GM18508 (cell line): ENCODE measurements at regions not wholly inside any gene's neighbourhood (a gene's known extent, or its start where the extent isn't known, plus 50 kb on each side); places are given as distances from the start of the nearest gene placed in this dataset.
"Not testable (repeated sequence)": the region's sequence is repeated elsewhere in the genome, so short reads cannot be mapped to it uniquely, and the experiment has no call there.

Source experiments
- ATAC-seq: cut with Tn5 transposase; IDR thresholded peaks from one replicate; pipeline ENCODE4 v1.9.1; 2021; ENCODE audit warnings: moderate number of reproducible peaks; ENCODE audit not compliant: insufficient read depth, unreplicated experiment

DNA sequence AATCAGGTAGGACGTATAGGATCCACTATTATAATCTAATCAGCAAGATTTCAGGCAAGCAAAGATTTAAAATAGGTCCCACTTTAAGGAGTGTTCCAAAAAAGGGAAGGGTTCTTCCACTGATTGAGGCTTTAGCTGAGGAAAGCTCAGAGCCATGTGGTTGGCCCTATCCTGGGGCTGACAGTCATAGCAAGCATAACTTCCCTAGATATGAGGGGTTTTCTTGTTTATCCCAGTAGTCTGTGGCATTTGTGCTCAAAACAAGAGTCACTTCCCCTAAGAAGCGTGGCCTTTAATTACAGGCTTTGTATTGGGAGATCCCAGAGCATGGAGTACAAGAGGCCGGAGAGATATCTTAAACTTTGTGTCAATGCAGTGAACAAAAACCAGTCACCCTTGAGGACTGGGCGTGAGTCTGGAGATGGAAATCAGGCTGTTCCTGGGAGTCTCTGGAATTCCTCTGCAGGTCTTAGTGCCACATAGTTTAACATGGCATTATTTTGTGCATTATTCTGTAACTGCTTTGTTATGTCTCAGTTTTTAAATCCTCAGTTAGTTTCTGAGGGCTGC is 136.9 kb upstream of the FBXO11 start:
- no peak for ATAC-seq

DNA sequence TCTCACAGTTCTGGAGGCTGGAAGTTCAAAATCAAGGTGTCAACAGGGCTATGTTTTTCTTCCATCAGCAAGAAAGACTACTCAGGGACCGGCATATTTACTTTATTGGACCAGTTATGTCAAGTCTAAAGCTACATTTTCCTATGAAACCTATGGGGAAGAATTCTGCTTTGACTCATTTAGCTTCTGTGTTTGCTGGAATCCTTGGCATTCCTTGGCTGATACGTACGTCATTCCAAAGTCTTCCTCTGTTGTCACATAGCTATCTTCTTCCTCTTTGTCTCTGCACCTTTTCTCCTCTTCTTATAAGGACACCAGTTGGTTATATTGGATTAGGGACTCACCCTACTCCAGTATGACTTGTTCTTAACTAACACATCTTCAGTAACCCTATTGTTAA is 137.4 kb upstream of the FBXO11 start:
- ATAC-seq = no peak

DNA sequence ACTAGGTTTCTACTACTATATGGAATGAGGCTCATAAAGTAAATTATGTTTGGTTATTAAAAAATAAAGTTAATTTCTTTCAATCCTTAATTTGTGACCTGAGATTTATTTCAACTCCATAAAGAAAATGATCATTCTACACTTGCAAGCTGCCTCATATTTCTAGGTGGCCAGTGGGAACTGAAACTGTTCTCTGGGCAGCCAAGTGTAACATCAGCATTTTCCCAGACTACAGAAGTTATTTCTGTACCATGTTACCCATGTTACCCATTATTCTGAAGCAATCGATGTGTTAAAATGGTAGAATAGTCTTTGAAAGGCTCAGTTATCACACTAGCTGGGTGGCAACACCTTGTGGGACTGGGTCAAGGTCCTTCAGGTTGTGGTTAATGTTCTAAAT is 139.3 kb upstream of the FBXO11 start:
- no peak for ATAC-seq

DNA sequence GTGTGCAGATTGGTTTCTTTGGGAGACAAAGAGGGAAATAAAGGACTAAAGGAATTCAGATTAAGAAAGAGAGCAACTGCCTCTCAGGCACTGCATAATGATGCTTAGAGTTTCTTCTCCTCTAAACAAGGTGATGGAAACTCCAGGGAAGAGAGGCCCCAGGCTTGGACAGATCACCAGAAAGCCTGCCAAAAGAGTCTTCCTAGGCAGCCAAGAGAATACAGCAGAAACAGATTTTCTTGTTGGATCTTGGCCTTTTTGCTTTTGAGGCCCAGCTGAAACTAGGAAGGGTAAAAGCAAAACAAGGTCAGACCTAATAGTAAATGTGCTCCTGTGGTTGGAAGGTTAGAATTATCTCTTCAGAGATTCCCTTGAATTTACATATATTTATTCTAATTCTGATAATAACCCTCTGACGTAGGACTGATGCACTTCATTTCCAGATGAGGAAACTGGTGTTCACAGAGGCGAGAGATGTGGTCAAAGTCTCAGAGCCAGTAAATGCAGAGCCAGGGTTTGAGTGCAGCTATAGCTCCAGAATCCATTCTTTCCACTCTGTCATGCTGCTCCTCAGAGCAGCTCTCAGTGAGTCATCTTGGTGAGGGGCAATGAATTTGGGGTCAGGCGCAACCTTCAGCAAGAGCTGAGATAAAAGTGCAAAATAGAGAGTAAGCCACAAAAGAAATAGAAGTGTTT is 142.3 kb upstream of the FBXO11 start:
- no peak for ATAC-seq

DNA sequence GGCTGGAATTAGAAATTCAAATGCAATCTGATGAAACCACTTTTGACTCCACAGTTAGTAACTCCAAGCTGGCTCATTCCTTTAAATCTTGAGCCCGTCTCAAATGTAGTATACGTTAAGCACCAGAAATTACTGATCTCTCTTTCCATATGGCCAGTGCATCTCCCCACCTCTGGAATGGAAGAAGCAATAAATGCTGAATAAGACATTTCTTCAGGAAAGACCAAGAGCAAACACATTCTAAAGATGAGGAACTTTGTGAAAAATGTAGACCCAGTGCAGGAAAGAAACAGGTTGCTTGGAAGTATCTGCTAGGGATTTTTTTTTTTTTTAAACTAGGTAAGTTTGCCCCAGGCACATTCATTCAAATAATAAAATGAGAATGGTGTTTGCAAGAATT is 143.1 kb upstream of the FBXO11 start:
- no peak for ATAC-seq

DNA sequence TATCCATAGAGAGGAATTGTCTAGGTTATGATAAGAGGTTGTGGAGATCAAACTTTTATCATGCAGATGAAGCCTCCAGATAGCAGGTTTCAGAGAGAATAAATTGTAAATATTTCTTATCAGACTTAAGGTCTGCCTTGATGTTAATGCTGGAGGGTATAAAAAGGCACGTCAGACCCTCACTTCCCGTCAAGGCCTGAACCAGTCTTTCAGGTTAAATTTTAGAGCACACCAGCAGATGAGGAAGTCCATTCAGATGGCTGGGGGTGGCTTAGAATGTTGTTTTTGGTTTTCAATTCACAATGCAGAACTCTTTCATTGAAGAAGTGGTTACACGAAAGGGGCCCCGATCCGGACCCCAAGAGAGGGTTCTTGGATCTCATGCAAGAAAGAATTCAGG is 144.4 kb upstream of the FBXO11 start:
- no peak for ATAC-seq

DNA sequence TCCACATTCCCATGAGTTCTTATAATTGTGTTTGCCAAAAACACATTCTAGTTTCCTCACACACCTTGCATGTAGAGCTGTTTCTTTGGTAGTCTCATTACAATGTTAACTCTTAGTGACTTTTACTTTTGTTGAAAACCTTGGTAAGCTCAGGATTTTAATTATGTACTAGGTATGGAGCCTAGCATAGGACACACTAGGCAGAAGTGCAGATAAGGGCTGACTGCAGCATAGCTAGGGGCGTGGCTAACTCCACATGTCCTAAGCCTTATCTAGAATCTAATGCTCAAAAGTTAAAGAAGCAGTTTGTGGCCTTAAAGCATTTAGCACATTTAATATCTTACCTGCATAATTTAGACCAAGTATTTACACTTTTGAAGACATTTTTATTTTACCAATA is 153.7 kb upstream of the FBXO11 start:
- ATAC-seq = no peak

DNA sequence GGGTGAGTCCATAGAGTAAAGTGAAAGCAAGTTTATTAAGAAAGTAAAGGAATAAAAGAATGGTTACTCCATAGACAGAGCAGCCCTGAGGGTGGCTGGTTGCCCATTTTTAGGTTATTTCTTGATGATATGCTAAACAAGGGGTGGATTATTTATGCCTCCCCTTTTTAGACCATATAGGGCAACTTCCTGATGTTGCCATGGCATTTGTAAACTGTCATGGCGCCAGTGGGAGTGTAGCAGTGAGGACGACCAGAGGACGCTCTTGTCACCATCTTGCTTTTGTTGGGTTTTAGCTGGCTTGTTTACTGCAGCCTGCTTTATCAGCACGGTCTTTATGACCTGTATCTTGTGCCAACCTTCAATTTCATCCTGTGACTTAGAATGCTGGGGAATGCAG is 155.4 kb upstream of the FBXO11 start:
- not testable (repeated sequence) for ATAC-seq

DNA sequence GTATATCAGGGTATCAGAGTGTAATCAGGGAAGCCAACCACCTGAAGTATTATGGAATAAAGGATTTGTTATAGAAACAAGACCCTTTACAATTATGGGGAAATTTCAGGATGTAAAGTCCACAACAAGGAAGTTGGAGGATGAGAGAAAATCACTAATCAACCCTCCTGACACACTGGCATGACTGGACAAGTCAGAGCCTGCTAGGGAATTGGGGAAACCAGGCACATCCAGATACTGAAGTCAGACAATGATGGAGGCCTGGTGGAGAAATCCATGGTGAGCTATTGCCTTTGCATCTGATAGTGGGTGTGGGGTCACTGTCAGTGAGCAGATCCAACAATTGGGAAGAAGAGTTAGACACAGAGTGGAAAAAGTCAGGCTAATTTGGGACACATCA is 158.8 kb upstream of the FBXO11 start:
- ATAC-seq = no peak

DNA sequence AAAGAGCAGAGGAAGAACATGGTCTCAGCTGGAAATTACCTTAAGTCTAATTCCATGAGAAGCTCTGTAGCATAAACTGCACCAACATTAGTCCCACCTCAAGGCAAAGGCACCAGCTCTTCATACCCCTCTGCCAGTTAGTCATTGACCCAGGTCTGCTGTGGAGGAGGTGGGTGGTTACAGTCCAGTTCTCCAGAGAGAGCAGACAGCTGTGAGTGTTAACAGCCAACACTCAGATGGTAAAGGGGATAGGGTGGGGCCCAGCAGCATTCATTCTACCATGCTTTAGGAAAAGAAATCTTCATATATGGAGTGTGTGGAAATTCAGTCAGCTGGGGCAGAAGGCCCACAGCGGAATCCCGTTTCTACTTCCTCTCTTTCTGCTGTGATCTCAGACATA is 159.7 kb upstream of the FBXO11 start:
- ATAC-seq = no peak

DNA sequence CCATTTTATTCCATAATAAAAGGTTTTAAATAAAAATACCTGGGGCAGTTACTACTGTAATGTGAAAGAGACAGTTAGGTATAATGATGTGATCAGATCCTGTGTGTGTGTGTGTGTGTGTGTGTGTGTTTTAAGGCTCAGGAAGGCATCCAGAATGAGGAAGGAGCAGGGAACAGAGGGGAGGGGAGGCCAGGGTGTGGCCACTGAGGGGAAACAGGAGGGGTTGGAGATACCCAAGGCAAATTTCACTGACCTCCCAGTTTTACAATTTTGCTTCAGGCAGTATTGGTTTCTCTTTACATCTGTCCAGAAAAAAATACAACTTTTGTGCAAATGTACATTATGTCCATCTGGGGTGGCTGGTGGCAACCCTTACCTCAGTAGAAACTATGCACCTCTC is 163.5 kb upstream of the FBXO11 start:
- no peak for ATAC-seq

DNA sequence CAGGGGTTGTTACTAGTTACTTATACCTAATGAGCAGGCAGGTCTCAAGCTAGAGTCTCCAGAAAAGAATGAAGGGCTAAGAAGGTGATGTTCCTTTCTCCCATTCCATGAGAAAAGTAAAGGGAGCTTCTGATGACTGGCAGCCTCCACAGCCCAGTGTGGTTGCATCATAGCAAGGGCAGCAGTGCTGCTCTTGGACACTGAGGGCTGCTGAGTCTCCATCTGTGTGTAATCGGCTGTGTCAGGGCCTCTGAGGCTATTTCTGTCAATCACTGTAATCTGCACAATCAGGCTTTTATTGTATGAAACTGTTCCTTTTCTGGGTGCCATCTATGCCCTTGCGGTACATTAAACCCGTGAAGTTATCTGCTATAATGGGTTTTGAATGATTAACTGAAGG is 164.1 kb upstream of the FBXO11 start:
- ATAC-seq = no peak

DNA sequence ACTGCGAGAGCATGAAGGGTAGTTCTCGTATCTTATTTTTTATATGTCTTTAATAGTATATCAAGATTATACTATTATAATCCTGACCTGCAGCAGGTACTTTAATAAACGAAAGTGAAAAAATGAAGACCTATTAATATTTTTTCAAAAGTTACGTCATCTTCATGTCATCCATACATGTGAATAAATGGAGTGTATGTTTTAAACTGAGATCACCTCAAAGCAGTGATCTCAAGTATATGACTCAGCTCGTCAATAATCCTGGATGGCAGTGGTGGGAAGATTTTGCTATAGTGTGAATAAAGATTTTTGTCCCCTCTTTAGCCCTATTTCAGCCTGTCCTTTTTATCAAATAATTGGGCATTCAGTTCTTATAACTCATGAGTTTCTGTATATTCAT is 166.3 kb upstream of the FBXO11 start:
- ATAC-seq = no peak

DNA sequence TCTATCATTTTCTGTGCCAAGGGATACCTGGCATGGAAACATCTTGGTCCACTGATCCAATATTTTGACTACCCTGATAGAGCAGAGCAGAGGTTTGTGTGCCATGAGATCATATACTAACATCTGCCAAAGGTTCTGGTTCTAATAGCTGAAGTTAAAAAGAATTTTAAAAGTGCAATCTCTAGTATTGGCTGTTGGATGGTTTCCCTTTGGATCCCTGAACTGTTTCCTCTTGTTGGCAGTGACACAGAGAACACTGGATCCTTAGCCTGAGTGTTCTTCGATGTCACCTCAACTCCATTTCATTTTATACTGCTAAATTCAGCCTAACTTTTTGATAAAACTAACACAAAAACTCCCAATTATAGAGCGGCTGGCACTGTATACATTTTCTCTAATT is 169.3 kb upstream of the FBXO11 start:
- ATAC-seq = no peak

DNA sequence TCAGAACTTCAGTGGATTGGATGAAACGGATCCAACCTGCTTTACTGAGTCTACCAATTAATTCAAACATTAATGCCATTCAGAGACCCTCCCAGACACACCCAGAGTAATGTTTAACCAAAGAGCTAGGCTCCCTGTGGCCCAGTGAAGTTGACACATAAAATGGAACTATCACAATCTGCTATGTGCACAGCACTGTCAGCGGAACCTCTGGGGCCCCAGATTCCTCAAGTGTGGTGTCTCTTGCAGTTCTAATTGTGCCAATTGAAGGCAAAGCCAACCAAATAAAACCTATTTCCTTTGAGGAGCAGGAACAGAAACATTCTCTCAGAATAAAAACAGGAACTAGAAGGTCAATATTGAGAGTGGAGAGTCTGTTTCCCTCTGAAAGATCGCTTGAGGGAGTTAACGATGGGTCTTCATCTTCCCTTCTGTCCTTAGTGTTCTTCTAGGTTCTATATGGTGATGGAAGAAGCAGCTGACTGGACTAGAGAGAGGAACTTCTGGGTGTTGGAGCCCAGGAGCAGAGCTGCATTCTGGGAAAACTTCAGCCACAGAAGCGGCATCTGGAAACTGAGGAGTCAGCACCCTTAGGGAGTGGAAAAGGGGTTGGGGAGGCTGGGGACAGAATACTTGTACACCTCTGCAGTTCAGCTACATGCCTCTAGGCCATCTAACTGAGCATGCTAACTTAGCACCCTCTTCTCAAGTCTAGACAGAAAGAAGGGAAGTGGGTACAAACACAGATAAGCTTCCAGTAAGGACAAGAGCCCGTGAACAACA is 174.4 kb upstream of the FBXO11 start:
- ATAC-seq = no peak

DNA sequence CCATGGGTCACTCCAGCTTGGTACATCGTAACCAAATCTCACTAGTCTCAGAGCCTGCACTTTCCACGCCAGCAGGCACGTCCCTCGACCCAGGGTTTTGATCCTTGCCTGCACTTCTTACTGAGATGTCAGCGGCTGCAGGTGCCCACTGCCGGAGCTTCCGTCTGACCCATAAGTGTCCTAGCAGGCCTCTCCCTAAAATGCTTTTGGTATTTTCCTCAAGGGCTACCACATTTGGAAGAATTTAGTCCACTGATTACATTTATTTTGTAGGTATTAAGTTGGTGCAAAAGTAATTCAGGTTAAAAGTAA is 175.0 kb upstream of the FBXO11 start:
- ATAC-seq = no peak

DNA sequence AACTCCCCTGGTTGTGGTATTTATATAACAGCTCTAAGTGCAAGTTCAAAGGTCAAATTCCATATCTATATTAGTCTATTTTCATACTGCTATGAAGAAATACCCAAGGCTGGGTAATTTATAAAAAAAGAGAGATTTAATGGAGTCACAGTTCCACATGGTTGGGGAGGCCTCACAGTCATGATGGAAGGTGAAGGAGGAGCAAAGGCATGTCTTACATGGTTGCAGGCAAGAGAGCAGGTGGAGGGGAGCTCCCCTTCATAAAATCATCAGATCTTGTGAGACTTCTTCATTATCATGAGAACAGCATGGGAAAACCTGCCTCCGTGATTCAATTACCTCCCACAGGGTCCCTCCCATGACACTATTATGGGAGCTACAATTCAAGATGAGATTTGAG is 179.6 kb upstream of the FBXO11 start:
- no peak for ATAC-seq

DNA sequence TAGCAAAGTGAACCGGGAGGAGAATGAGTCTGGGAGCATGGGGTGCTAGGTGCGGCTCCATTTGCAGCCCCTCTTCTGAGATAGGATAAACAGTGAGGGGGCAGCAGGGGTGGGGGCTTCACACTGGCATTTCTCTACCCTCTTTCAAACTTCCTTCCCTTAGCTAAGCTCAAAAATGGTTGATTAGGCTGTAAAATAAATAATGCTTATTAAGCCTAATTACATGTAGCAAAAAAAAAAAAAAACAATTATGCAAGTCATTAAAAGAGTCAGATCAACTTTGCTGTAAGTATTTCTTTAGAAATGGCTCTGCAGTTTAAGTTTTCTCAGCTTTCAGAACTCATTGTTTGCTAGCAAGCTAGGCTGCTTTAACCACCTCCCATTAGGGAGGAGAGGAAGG is 182.7 kb upstream of the FBXO11 start:
- no peak for ATAC-seq

DNA sequence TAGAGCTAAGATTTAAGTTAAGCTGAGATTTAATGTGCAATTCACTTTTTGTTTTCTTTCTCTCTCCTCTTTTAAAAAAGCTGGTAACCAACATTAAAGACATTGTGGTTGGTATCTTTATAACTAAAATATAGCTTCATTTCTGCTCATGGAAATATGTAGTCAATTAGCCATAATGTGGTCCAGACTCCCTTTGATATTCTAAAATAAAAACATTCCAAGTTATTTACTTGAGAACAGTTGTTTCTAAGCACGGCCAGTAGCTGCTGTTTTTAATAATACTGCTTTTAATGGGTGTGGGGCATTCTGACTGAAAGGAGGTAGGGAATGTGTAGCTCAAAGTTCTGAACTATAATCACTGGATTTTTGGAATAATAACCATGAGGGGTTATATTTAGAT is 183.3 kb upstream of the FBXO11 start:
- no peak for ATAC-seq

DNA sequence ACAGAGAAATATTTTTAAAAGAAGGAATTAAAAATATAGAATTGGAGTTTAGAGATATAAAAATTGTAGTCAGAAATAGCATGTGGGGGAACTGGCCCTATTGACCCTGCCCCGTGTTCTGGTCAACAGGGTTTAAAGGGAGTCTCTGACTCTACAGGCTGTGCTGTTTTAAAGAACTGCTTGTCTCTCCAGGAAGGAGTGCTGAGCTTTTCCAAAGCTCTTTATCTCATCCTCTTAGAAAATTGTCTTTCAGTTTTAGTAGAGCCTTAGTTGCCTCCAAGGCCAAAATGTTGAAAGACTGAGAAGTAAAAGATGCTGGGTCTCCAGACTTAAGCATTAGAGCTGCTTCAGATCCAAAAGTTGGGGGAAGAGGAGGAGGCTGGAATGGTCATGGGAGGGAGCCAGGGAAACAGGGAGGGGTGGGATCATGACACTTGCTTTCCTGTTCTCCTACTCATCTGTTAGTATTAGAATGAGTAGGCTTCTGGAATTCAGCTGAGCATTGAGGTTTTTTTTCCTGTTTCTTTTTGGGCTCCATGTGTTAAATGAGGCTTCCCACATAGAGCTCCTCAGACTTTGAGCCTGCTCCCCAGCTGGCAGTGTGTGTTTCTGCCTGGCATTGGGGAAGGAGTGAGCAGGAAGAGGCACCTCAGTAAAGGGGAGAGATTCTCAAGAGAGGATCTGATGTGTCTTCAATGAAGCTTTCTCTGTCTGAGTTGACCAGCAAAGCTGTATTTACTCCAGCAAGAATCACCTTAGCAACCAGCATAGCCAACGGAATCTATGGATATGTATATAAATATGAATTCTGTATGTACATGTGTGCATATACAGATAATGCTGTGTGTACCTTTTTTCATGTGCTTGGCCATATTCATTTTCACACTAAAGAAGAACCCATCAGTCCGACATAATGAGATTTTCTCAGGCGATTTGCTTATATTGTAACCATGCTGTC is 186.8 kb upstream of the FBXO11 start:
- ATAC-seq = no peak

DNA sequence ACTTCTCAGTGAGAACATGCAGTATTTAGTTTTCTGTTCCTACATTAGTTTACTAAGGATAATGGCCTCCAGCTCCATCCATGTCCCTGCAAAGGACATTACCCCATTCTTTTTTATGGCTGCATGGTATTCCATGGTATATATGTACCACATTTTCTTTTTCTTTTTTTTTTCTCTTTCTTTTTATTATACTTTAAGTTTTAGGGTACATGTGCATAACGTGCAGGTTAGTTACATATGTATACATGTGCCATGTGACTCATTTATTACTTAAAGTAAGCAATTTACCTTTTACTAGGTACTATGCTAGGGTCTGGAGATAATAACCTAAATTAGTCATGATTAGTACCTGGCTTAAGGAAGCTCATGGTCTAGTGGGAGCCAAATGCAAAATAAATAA is 190.5 kb upstream of the FBXO11 start:
- not testable (repeated sequence) for ATAC-seq
